Aorta (tissue), 5 donors: ENCODE measurements at regions not wholly inside any gene's neighbourhood (a gene's known extent, or its start where the extent isn't known, plus 50 kb on each side); places are given as distances from the start of the nearest gene placed in this dataset.

ENCODE experiments used
- ATAC-seq: fragments of 200-7000 bp; cut with Tn5 transposase; one replicate; pipeline ENCODE4 v1.9.1; 2022; ENCODE audit warnings: moderate library complexity; ENCODE audit not compliant: low FRiP score
- DNase-seq, 2 donors: peaks; one replicate each; pipeline ENCODE4 v3.0.0-alpha.2; 2020
- H3K27ac ChIP-seq, 2 donors: one replicate each; pipeline ENCODE4 v1.5.1; 2013; ENCODE audit warnings: low read length in 2 of 2, mild to moderate bottlenecking in 2 of 2, moderate library complexity in 2 of 2, control low read depth in 1 of 2, inconsistent platforms in 1 of 2, low read depth in 1 of 2
- H3K27me3 ChIP-seq, 2 donors: one replicate each; pipeline ENCODE4 v1.6.1; 2013; ENCODE audit warnings: control low read depth in 1 of 2, low read length in 1 of 2, mild to moderate bottlenecking in 1 of 2, moderate library complexity in 1 of 2; ENCODE audit not compliant: insufficient read depth in 2 of 2, control insufficient read depth in 1 of 2
- H3K36me3 ChIP-seq, 2 donors: one replicate each; pipeline ENCODE4 v1.6.1; 2013; ENCODE audit warnings: control low read depth in 1 of 2, low read length in 1 of 2, mild to moderate bottlenecking in 1 of 2; ENCODE audit not compliant: insufficient read depth in 2 of 2, control insufficient read depth in 1 of 2
- H3K4me1 ChIP-seq, 2 donors: one replicate each; pipeline ENCODE4 v1.6.1; 2013; ENCODE audit warnings: low read length in 2 of 2, control low read depth in 1 of 2, mild to moderate bottlenecking in 1 of 2, moderate library complexity in 1 of 2; ENCODE audit not compliant: insufficient read depth in 2 of 2, control insufficient read depth in 1 of 2
- H3K4me3 ChIP-seq, 2 donors: one replicate each; pipeline ENCODE4 v1.5.1; 2013; ENCODE audit warnings: low read length in 2 of 2, control low read depth in 1 of 2, mild to moderate bottlenecking in 1 of 2
- H3K9me3 ChIP-seq: one replicate; pipeline ENCODE4 v1.6.1; 2013; ENCODE audit warnings: mild to moderate bottlenecking, low read length; ENCODE audit not compliant: control insufficient read depth
- WGBS, 2 donors: extraction: QIAGEN DNeasy Blood & Tissue Kit; methylation state at CpG; one replicate each; pipeline ENCODE4 v1.1.7; 2013; 5-methylcytosine and 5-hydroxymethylcytosine counted together
- intact Hi-C, 2 donors: fragments of 100-400 bp; cut with DNase I; formaldehyde crosslinking; loops; one replicate each; pipeline versions ENCODE4 v1.14.2 to v1.15.0; 2022
- donor health status: healthy with polysubstance abuse.
- donor health status: Bipolar disorder and iron deficiency.
- donor health status: DM: no; HTN: no; CAD: no.
- donor health status: DM: no; HTN: no; CAD: no.
- donor health status: DM: yes; HTN: yes; CAD: no.

GRCh38 chr4:182093935-182094334 lies 149.3 kb upstream of the TENM3 start:
- Histone ChIP-seq H3K27me3 (no peaks in the 10 kb centered on the region), H3K9me3 (peaks cover 3% of the 10 kb centered on the region), H3K4me1 (no peaks in the 10 kb centered on the region), H3K4me3 (no peak overlapping the region), H3K36me3 (no peaks in the 10 kb centered on the region), H3K27ac (no peak overlapping the region)
- intact Hi-C loops: no loop called here
- ATAC-seq: no peak
- DNase-seq: no peak
- 73 to 80% methylated on average over 3 of the region's 3 CpGs for WGBS, 2 donors

GRCh38 chr4:182101618-182102017 lies 141.6 kb upstream of the TENM3 start:
- H3K27ac ChIP-seq: no peak overlapping the region
- H3K9me3 ChIP-seq: peaks cover 1% of the 10 kb centered on the region
- intact Hi-C loops: no loop called here
- H3K4me1 ChIP-seq: no peaks in the 10 kb centered on the region
- H3K4me3 ChIP-seq: no peak overlapping the region
- no peak for ATAC-seq
- H3K27me3 ChIP-seq: no peaks in the 10 kb centered on the region
- 78 to 85% methylated on average over 8 of the region's 8 CpGs for WGBS, 2 donors
- no peaks in the 10 kb centered on the region for H3K36me3 ChIP-seq
- DNase-seq: no peak

GRCh38 chr4:182102576-182102975 lies 140.6 kb upstream of the TENM3 start:
- Histone ChIP-seq H3K4me1 (no peaks in the 10 kb centered on the region), H3K27me3 (no peaks in the 10 kb centered on the region), H3K9me3 (no peaks in the 10 kb centered on the region), H3K36me3 (no peaks in the 10 kb centered on the region), H3K4me3 (no peak overlapping the region), H3K27ac (no peak overlapping the region)
- no peak for DNase-seq
- intact Hi-C loops: no loop called here
- WGBS, 2 donors: 55 to 59% methylated on average over 3 of the region's 3 CpGs
- ATAC-seq: no peak

- H3K4me3 ChIP-seq: no peak overlapping the region
- DNase-seq (no peak), ATAC-seq (no peak)
- WGBS, 2 donors: 74 to 75% methylated on average over 5 of the region's 5 CpGs
- no peaks in the 10 kb centered on the region for H3K27me3 ChIP-seq
- no peak overlapping the region for H3K27ac ChIP-seq
- H3K36me3 ChIP-seq: no peaks in the 10 kb centered on the region
- no peaks in the 10 kb centered on the region for H3K9me3 ChIP-seq
- H3K4me1 ChIP-seq: no peaks in the 10 kb centered on the region
- intact Hi-C loops: no loop called here
Observed at GRCh38 chr4:182103614-182104319, 139.4 kb upstream of the TENM3 start.

GRCh38 chr4:182105416-182105815 lies 137.8 kb upstream of the TENM3 start:
- Histone ChIP-seq H3K9me3 (no peaks in the 10 kb centered on the region), H3K36me3 (no peaks in the 10 kb centered on the region), H3K4me1 (no peaks in the 10 kb centered on the region), H3K4me3 (no peak overlapping the region), H3K27ac (no peak overlapping the region), H3K27me3 (no peaks in the 10 kb centered on the region)
- DNase-seq: no peak
- WGBS, 2 donors: 95 to 97% methylated on average over 7 of the region's 7 CpGs
- ATAC-seq: no peak
- intact Hi-C loops: no loop called here

- Histone ChIP-seq H3K4me3 (no peak overlapping the region), H3K27ac (no peak overlapping the region), H3K4me1 (no peaks in the 10 kb centered on the region), H3K36me3 (no peaks in the 10 kb centered on the region), H3K9me3 (no peaks in the 10 kb centered on the region), H3K27me3 (no peaks in the 10 kb centered on the region)
- DNase-seq (no peak), ATAC-seq (no peak)
- intact Hi-C loops: no loop called here
- 46 to 47% methylated on average over 8 of the region's 8 CpGs for WGBS, 2 donors
Observed at GRCh38 chr4:182107931-182108330, 135.3 kb upstream of the TENM3 start.

- Histone ChIP-seq H3K4me3 (no peak overlapping the region), H3K4me1 (no peaks in the 10 kb centered on the region), H3K27ac (no peak overlapping the region), H3K9me3 (no peaks in the 10 kb centered on the region), H3K36me3 (no peaks in the 10 kb centered on the region), H3K27me3 (no peaks in the 10 kb centered on the region)
- intact Hi-C loops: no loop called here
- no peak for DNase-seq
- ATAC-seq: no peak
- 92 to 95% methylated on average over 1 of the region's 1 CpG for WGBS, 2 donors
Observed at GRCh38 chr4:182111586-182111985, 131.6 kb upstream of the TENM3 start.

- no peak overlapping the region for H3K27ac ChIP-seq
- no peak overlapping the region for H3K4me3 ChIP-seq
- no peak for DNase-seq
- no peaks in the 10 kb centered on the region for H3K27me3 ChIP-seq
- no peak for ATAC-seq
- no peaks in the 10 kb centered on the region for H3K9me3 ChIP-seq
- no peaks in the 10 kb centered on the region for H3K36me3 ChIP-seq
- no peaks in the 10 kb centered on the region for H3K4me1 ChIP-seq
- intact Hi-C loops: no loop called here
Observed at GRCh38 chr4:182113779-182114178, 129.4 kb upstream of the TENM3 start.

- DNase-seq: no peak
- H3K27me3 ChIP-seq: peaks cover 0 to 1% of the 10 kb centered on the region in 2 donors
- peaks cover 1% of the 10 kb centered on the region for H3K9me3 ChIP-seq
- H3K27ac ChIP-seq: no peak overlapping the region
- no peaks in the 10 kb centered on the region for H3K36me3 ChIP-seq
- no peak overlapping the region for H3K4me3 ChIP-seq
- 91 to 93% methylated on average over 7 of the region's 7 CpGs for WGBS, 2 donors
- intact Hi-C loops: no loop called here
- no peak for ATAC-seq
- H3K4me1 ChIP-seq: no peaks in the 10 kb centered on the region
Observed at GRCh38 chr4:182124359-182124758, 118.8 kb upstream of the TENM3 start.
